K562 (cell line): ENCODE measurements at regions not wholly inside any gene's neighbourhood (a gene's known extent, or its start where the extent isn't known, plus 50 kb on each side); places are given as distances from the start of the nearest gene placed in this dataset.

ENCODE experiments used
- TF ChIP-seq, protein P1 (sequence below): fragments of 450-650 bp; IDR thresholded peaks from 2 replicates; pipeline ENCODE4 v1.6.1; 2016; ENCODE audit warnings: mild to moderate bottlenecking, moderate library complexity
- TF ChIP-seq, protein P2 (sequence below): sonication (generic); formaldehyde crosslinking; IDR thresholded peaks from 2 replicates; pipeline ENCODE4 v1.8.0; 2023; ENCODE audit warnings: mild to moderate bottlenecking, missing genetic modification reagents

DNA sequence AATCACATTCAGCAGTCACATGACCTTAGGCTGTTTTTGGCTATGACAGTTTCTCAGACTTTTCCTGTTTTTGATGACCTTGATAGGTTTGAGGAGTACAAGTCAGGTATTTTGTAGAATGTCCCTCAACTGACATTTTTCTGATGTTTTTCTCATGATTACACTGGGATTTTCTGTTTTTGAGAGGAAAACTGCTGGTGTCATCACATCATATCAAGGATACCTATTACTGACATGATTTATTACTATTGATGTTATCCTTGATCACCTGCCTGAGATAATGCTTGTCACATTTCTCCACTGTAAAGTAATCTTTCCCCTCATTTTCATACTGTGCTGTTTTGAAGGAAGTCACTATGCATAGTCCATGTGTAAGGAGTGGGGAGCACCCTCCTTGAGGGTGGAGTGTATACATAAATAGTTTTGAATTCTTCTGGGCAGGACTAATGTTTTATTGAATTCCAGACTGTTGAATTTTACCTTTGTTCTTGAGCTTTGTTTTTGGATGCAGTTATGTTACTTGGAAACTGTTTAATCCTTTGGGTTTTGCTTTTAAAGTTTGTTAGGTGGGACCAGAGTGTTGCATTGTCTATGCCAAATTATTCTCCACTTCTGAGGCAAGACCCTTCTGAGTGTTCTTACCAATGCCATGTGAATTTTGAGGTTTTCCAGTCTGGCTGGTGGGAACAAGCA is 444.5 kb upstream of the FAR2 start (continued):
- TF ChIP-seq, protein P1, sequence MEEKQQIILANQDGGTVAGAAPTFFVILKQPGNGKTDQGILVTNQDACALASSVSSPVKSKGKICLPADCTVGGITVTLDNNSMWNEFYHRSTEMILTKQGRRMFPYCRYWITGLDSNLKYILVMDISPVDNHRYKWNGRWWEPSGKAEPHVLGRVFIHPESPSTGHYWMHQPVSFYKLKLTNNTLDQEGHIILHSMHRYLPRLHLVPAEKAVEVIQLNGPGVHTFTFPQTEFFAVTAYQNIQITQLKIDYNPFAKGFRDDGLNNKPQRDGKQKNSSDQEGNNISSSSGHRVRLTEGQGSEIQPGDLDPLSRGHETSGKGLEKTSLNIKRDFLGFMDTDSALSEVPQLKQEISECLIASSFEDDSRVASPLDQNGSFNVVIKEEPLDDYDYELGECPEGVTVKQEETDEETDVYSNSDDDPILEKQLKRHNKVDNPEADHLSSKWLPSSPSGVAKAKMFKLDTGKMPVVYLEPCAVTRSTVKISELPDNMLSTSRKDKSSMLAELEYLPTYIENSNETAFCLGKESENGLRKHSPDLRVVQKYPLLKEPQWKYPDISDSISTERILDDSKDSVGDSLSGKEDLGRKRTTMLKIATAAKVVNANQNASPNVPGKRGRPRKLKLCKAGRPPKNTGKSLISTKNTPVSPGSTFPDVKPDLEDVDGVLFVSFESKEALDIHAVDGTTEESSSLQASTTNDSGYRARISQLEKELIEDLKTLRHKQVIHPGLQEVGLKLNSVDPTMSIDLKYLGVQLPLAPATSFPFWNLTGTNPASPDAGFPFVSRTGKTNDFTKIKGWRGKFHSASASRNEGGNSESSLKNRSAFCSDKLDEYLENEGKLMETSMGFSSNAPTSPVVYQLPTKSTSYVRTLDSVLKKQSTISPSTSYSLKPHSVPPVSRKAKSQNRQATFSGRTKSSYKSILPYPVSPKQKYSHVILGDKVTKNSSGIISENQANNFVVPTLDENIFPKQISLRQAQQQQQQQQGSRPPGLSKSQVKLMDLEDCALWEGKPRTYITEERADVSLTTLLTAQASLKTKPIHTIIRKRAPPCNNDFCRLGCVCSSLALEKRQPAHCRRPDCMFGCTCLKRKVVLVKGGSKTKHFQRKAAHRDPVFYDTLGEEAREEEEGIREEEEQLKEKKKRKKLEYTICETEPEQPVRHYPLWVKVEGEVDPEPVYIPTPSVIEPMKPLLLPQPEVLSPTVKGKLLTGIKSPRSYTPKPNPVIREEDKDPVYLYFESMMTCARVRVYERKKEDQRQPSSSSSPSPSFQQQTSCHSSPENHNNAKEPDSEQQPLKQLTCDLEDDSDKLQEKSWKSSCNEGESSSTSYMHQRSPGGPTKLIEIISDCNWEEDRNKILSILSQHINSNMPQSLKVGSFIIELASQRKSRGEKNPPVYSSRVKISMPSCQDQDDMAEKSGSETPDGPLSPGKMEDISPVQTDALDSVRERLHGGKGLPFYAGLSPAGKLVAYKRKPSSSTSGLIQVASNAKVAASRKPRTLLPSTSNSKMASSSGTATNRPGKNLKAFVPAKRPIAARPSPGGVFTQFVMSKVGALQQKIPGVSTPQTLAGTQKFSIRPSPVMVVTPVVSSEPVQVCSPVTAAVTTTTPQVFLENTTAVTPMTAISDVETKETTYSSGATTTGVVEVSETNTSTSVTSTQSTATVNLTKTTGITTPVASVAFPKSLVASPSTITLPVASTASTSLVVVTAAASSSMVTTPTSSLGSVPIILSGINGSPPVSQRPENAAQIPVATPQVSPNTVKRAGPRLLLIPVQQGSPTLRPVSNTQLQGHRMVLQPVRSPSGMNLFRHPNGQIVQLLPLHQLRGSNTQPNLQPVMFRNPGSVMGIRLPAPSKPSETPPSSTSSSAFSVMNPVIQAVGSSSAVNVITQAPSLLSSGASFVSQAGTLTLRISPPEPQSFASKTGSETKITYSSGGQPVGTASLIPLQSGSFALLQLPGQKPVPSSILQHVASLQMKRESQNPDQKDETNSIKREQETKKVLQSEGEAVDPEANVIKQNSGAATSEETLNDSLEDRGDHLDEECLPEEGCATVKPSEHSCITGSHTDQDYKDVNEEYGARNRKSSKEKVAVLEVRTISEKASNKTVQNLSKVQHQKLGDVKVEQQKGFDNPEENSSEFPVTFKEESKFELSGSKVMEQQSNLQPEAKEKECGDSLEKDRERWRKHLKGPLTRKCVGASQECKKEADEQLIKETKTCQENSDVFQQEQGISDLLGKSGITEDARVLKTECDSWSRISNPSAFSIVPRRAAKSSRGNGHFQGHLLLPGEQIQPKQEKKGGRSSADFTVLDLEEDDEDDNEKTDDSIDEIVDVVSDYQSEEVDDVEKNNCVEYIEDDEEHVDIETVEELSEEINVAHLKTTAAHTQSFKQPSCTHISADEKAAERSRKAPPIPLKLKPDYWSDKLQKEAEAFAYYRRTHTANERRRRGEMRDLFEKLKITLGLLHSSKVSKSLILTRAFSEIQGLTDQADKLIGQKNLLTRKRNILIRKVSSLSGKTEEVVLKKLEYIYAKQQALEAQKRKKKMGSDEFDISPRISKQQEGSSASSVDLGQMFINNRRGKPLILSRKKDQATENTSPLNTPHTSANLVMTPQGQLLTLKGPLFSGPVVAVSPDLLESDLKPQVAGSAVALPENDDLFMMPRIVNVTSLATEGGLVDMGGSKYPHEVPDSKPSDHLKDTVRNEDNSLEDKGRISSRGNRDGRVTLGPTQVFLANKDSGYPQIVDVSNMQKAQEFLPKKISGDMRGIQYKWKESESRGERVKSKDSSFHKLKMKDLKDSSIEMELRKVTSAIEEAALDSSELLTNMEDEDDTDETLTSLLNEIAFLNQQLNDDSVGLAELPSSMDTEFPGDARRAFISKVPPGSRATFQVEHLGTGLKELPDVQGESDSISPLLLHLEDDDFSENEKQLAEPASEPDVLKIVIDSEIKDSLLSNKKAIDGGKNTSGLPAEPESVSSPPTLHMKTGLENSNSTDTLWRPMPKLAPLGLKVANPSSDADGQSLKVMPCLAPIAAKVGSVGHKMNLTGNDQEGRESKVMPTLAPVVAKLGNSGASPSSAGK = no peak
- TF ChIP-seq, protein P2, sequence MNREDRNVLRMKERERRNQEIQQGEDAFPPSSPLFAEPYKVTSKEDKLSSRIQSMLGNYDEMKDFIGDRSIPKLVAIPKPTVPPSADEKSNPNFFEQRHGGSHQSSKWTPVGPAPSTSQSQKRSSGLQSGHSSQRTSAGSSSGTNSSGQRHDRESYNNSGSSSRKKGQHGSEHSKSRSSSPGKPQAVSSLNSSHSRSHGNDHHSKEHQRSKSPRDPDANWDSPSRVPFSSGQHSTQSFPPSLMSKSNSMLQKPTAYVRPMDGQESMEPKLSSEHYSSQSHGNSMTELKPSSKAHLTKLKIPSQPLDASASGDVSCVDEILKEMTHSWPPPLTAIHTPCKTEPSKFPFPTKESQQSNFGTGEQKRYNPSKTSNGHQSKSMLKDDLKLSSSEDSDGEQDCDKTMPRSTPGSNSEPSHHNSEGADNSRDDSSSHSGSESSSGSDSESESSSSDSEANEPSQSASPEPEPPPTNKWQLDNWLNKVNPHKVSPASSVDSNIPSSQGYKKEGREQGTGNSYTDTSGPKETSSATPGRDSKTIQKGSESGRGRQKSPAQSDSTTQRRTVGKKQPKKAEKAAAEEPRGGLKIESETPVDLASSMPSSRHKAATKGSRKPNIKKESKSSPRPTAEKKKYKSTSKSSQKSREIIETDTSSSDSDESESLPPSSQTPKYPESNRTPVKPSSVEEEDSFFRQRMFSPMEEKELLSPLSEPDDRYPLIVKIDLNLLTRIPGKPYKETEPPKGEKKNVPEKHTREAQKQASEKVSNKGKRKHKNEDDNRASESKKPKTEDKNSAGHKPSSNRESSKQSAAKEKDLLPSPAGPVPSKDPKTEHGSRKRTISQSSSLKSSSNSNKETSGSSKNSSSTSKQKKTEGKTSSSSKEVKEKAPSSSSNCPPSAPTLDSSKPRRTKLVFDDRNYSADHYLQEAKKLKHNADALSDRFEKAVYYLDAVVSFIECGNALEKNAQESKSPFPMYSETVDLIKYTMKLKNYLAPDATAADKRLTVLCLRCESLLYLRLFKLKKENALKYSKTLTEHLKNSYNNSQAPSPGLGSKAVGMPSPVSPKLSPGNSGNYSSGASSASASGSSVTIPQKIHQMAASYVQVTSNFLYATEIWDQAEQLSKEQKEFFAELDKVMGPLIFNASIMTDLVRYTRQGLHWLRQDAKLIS (CRISPR knock-in tag) = no peak
